RWPE1 (cell line): ENCODE measurements at regions not wholly inside any gene's neighbourhood (a gene's known extent, or its start where the extent isn't known, plus 50 kb on each side); places are given as distances from the start of the nearest gene placed in this dataset.

Experiments
- CTCF ChIA-PET: fragments of 350-600 bp; sonication (Branson Sonifier 250); formaldehyde crosslinking; extraction: SDS; loops from one replicate; lab custom pipeline; 2021; lab: Yijun Ruan, JAX
- POLR2A ChIA-PET: fragments of 400-600 bp; formaldehyde crosslinking; extraction: SDS; loops from one replicate; lab custom pipeline; 2020; ENCODE audit warnings: antibody characterized with exemption; ENCODE audit not compliant: low non-redundant PET; lab: Yijun Ruan, JAX
- DNase-seq: peaks from one replicate; pipeline ENCODE4 v3.0.0; 2012; ENCODE audit warnings: low spot score
- H3K27ac ChIP-seq: fragments of 450-650 bp; 2 replicates; pipeline ENCODE4 v1.5.1; 2017
- TF ChIP-seq, protein P1 (sequence below): fragments of 450-650 bp; conservative IDR thresholded peaks from 2 replicates; pipeline ENCODE4 v1.5.1; 2017; ENCODE audit warnings: low read depth, mild to moderate bottlenecking

DNA sequence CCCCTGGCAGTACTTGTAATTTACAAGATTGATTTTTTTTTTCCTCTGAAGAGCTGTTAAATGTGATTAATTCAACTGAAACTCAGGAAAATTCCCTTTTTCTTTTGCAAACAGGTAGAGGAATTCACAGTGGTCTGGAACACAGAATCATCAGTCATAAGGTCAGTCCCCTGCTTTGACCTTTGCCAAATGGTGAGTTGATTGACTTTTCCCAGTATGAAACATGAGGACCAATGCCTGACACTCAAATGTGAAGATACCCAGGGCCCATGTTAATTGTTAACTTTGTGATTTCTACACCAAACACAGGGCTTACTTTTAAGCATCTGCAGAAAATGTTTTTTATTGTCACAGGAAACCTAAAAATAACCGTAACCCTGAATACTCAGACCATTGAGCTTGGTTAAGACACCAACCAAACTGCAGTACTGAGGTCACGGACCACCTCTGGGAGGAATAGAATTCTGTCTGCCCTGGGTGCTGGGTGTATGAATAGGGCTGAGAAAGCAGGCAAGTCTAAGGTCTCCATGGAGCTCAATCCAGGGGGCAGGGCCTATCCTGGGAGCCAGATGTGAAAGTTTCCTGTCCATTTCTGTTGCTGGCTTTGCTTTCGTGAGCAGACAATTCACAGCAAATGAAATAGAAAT is 192.4 kb downstream of the TMX1 start:
- POLR2A ChIA-PET: no interaction called here

DNA sequence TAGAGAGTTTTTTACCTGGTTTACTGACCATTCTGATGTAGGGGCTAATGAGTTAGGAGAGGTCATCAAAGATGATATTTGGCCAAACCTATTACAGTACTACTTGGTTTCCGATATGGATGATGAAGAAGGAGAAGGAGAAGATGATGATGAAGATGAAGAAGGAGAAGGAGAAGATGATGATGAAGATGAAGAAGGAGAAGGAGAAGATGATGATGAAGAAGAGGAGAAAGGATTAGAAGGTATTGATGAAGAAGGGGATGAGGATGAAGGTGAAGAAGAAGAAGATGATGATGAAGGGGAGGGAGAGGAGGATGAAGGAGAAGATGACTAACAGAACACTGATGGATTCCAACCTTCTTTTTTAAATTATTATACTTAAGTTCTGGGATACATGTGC is 196.6 kb downstream of the TMX1 start:
- H3K27ac ChIP-seq: no peak overlapping the region
- POLR2A ChIA-PET: no interaction called here
- TF ChIP-seq, protein P1, sequence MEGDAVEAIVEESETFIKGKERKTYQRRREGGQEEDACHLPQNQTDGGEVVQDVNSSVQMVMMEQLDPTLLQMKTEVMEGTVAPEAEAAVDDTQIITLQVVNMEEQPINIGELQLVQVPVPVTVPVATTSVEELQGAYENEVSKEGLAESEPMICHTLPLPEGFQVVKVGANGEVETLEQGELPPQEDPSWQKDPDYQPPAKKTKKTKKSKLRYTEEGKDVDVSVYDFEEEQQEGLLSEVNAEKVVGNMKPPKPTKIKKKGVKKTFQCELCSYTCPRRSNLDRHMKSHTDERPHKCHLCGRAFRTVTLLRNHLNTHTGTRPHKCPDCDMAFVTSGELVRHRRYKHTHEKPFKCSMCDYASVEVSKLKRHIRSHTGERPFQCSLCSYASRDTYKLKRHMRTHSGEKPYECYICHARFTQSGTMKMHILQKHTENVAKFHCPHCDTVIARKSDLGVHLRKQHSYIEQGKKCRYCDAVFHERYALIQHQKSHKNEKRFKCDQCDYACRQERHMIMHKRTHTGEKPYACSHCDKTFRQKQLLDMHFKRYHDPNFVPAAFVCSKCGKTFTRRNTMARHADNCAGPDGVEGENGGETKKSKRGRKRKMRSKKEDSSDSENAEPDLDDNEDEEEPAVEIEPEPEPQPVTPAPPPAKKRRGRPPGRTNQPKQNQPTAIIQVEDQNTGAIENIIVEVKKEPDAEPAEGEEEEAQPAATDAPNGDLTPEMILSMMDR: no peak
- DNase-seq: no peak
- CTCF ChIA-PET: no interaction called here

More for the DNA sequence above, 192.4 kb downstream of the TMX1 start:
- CTCF ChIA-PET: no interaction called here
- no peak for DNase-seq
- H3K27ac ChIP-seq: no peak overlapping the region
- TF ChIP-seq, protein P1: no peak

DNA sequence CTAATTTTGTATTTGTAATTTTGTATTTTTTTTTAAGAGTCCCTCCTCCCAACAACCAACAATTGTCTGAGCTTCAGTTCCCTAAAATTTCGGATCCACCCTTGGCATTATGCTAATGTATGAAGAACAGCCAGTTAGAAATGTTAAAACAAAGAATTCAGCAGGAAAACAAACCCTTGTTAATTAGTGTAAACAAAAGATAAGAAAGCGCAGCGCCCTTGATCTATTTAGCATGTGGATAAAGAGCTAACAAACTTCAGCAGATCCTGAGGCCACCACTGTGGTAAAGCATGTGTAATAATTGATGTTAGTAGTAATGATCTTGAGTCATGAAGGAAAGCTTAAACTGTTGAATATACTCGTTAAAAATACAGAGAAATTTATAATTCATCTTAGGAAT is 199.8 kb downstream of the TMX1 start:
- CTCF ChIA-PET: no interaction called here

DNA sequence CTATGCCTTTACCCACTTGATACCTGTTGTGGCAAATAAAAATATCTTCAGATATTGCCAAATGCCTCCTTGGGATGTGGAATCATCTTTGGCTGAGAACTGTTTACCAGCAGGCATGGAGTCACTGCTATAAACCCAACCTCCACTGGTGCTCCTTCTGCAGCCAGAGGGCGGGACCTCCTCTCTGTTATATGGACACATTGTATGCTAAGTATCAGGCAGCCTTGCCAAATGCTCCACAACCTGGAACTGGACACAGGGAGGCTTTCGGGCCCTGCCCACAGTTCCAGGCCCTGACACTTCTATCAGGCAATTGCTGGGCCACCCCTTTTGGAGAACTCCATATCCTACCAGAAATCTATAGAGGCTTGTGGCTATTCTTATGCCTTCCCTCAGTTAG is 201.0 kb downstream of the TMX1 start:
- ChIA-PET POLR2A (no interaction called here), CTCF (interaction anchor here (0.6 kb wide), 1 partner anchor 89 kb away, joined by 3 read pairs; no protein-coding TSS in a partner anchor)
- H3K27ac ChIP-seq: no peak overlapping the region
- no peak for DNase-seq
- TF ChIP-seq, protein P1: no peak

More for the DNA sequence above, 199.8 kb downstream of the TMX1 start:
- no peak overlapping the region for H3K27ac ChIP-seq
- TF ChIP-seq, protein P1: no peak
- POLR2A ChIA-PET: no interaction called here
- no peak for DNase-seq

DNA sequence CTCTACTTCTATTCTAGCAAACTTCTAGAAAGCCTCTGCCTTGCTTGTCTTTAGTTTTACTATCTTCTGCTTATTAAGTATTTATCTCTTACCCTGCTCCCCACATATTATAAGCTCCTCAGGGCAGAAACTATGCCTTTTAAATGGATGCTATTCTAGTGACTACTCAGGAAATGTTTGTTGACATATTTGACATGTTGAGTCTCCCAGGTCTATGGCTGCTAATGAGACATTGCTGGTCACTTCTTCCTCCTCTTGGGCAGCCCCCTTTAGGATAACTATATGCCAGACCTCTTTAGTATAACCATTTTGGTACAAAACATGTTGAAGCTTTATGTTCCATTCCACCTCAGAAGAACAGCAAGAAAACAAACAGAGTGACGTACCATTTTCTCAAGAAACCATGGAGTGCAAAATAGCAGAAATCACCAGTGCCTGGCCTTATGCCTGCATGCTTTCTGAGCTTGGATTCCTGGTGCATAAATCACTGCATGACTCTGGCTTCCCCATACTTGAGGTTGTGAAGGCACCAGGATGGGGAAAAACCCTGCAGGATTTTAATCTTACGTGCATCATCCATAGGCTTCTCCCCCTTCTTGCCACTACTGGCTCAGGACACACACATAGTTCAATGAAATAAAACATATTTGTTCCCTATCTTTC is 202.6 kb downstream of the TMX1 start:
- no peak overlapping the region for H3K27ac ChIP-seq
- POLR2A ChIA-PET: no interaction called here
- CTCF ChIA-PET: interaction anchor here (0.6 to 0.9 kb wide), 3 partner anchors 13 to 209 kb away, joined by 3 to 4 read pairs (median 3); no protein-coding TSS in a partner anchor
- TF ChIP-seq, protein P1: no peak
- DNase-seq: peak; percentile 78

DNA sequence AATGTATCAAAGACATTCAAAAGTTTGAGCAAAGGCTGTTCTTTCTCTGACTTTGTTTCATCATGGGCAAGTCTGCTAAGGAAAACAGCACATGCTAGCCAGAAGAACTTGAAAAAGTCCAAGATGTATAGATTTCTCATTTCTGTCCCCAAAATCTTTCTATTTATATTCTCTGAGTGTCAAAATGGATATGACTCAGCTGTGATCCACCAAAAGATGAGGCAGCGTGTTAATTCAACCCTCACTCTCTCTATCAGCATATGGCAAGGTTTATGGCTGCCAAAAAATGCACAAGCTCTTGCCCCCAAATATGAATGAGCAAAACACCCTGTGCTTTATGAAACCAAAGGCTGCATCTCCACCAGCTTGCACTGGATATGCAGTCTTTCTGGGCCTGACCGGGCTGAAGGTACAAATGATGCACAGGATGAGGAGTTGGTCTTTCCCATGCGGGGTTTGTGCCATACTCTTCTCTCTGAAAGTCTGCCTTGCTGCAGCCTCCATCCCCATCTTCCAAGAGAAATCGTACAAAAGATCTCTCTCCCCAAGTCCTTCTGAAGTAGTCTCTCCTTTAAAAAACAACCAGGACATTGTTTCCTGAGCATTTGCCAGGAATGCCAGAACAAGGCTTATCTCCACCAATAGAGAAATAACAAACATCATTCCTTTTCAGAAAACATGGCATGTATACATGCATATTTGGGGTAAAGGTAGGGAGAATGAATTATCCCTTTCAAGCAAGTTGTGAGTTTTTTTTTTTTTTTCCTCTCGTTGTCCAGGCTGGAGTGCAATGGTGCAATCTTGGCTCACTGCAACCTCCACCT is 203.4 kb downstream of the TMX1 start:
- peak overlapping the region; percentile 56; the same call in 1 of the 2 replicates for H3K27ac ChIP-seq
- TF ChIP-seq, protein P1: no peak
- CTCF ChIA-PET: interaction anchor here (0.6 to 0.9 kb wide), 3 partner anchors 14 to 209 kb away, joined by 3 to 4 read pairs (median 3); no protein-coding TSS in a partner anchor
- no peak for DNase-seq
- POLR2A ChIA-PET: no interaction called here
